K562 (cell line): ENCODE measurements at regions not wholly inside any gene's neighbourhood (a gene's known extent, or its start where the extent isn't known, plus 50 kb on each side); places are given as distances from the start of the nearest gene placed in this dataset.

Experiments
- ATAC-seq: fragments of 200-7000 bp; cut with Tn5 transposase; 3 replicates; pipeline ENCODE4 v1.9.1; 2020; ENCODE audit warnings: moderate library complexity
- BruUV-seq: library from RNA; stranded (reverse); fragments of 400-500 nt; replicated peaks from 2 replicates; lab custom pipeline; 2021; lab: Mats Ljungman, UMichigan
- CTCF ChIA-PET: fragments of 300-600 bp; formaldehyde crosslinking; extraction: SDS; loops from one replicate; lab custom pipeline; 2021; ENCODE audit warnings: low intra/inter-chr PET ratio; lab: Yijun Ruan, JAX
- POLR2A ChIA-PET: fragments of 300-600, 350-650 bp; sonication (Branson Sonifier 250); formaldehyde crosslinking; extraction: SDS; loops from one replicate; lab custom pipeline; 2021; ENCODE audit warnings: antibody characterized with exemption, inconsistent platforms; lab: Yijun Ruan, JAX
- DNase-seq, 4 experiments: peaks; one replicate each; pipeline versions ENCODE4 v3.0.0 to v3.0.0-alpha.2; 2011 to 2018; ENCODE audit warnings: low spot score in 3 of 4, mixed read lengths in 3 of 4; ENCODE audit errors: extremely low read depth in 1 of 4
- FAIRE-seq: peaks from 2 replicates; lab custom pipeline; 2011; peaks lifted over from hg19 to GRCh38; lab: Jason Lieb, UNC
- H2AFZ ChIP-seq: 2 replicates; pipeline ENCODE4 v1.6.0; 2011; ENCODE audit warnings: low read depth, low read length, control low read depth, inconsistent platforms
- H3K27ac ChIP-seq: fragments of 200-600 bp; 3 replicates; pipeline ENCODE4 v1.8.0; 2011; ENCODE audit warnings: low read depth, mild to moderate bottlenecking, control low read depth, inconsistent platforms, low read length, moderate library complexity, mixed read lengths; ENCODE audit errors: extremely low read depth
- H3K27me3 ChIP-seq, 2 experiments: fragments of 300-600 bp in 1 of 2; 2 replicates in 1 of 2; 3 replicates in 1 of 2; pipeline versions ENCODE4 v1.6.0 to v1.8.0; 2011; ENCODE audit warnings: inconsistent platforms in 2 of 2, low read length in 2 of 2, mild to moderate bottlenecking in 1 of 2, mixed read lengths in 1 of 2, moderate library complexity in 1 of 2; ENCODE audit not compliant: control insufficient read depth in 2 of 2, insufficient read depth in 2 of 2
- H3K36me3 ChIP-seq: fragments of 300-600 bp; 3 replicates; pipeline ENCODE4 v1.8.0; 2011; ENCODE audit warnings: mild to moderate bottlenecking, low read length, inconsistent platforms; ENCODE audit not compliant: control insufficient read depth, insufficient read depth
- H3K4me1 ChIP-seq, 2 experiments: fragments of 200-600 bp in 1 of 2; replicated peaks in 1 of 2; 2 replicates in 1 of 2; 3 replicates in 1 of 2; pipeline versions ENCODE4 v1.5.1 to v1.8.0; 2011; ENCODE audit warnings: inconsistent platforms in 2 of 2, low read length in 2 of 2, mild to moderate bottlenecking in 1 of 2, mixed read lengths in 1 of 2, moderate library complexity in 1 of 2; ENCODE audit not compliant: control insufficient read depth in 2 of 2, insufficient read depth in 2 of 2
- H3K4me2 ChIP-seq: 2 replicates; pipeline ENCODE4 v1.6.1; 2011; ENCODE audit warnings: low read length, control low read depth, inconsistent platforms, mixed read lengths; ENCODE audit not compliant: insufficient read depth
- H3K4me3 ChIP-seq: fragments of 200-600 bp; sonication (generic), shearing (Covaris generic); 2 replicates; pipeline ENCODE4 v1.5.1; 2016; ENCODE audit warnings: control low read depth, inconsistent platforms
- H3K79me2 ChIP-seq: fragments of 200-600 bp; 3 replicates; pipeline ENCODE4 v1.8.0; 2011; ENCODE audit warnings: low read length, inconsistent platforms; ENCODE audit not compliant: control insufficient read depth, insufficient read depth
- H3K9ac ChIP-seq, 2 experiments: 2 replicates each; pipeline versions ENCODE4 v1.6.0 to v1.6.1; 2011; ENCODE audit warnings: low read depth in 2 of 2, low read length in 2 of 2, control low read depth in 1 of 2, inconsistent platforms in 1 of 2, mild to moderate bottlenecking in 1 of 2, mixed read lengths in 1 of 2; ENCODE audit not compliant: insufficient read depth in 1 of 2
- H3K9me1 ChIP-seq: one replicate; pipeline ENCODE4 v1.6.0; 2011; ENCODE audit warnings: inconsistent platforms, mild to moderate bottlenecking, low read length, moderate library complexity; ENCODE audit not compliant: control insufficient read depth, insufficient read depth
- H3K9me3 ChIP-seq: replicated peaks from 2 replicates; pipeline ENCODE4 v1.5.1; 2011; ENCODE audit warnings: low read depth, low read length, inconsistent platforms; ENCODE audit not compliant: control insufficient read depth, insufficient read depth
- H4K20me1 ChIP-seq: replicated peaks from 2 replicates; pipeline ENCODE4 v1.6.1; 2011; ENCODE audit warnings: low read length, inconsistent platforms, mixed read lengths; ENCODE audit not compliant: control insufficient read depth, insufficient read depth
- ESRRA ChIP-seq: fragments of 450-650 bp; IDR thresholded peaks from 2 replicates; pipeline ENCODE4 v1.6.1; 2014; ENCODE audit warnings: low read depth, mild to moderate bottlenecking, moderate library complexity, borderline replicate concordance
- ESRRB ChIP-seq: fragments of 250-450 bp; sonication (Bioruptor Pico); IDR thresholded peaks from 2 replicates; pipeline ENCODE4 v1.5.0; 2020; ENCODE audit warnings: mild to moderate bottlenecking, moderate library complexity, borderline replicate concordance
- HDGF ChIP-seq: fragments of 450-650 bp; IDR thresholded peaks from 2 replicates; pipeline ENCODE4 v1.6.1; 2016
- JUND ChIP-seq, 2 experiments: IDR thresholded peaks; 2 replicates in 1 of 2; 3 replicates in 1 of 2; pipeline ENCODE4 v1.6.1; 2011; ENCODE audit warnings: borderline replicate concordance in 2 of 2, low read depth in 2 of 2, low read length in 2 of 2, improper control_type of control experiment in 1 of 2, missing biosample characterization in 1 of 2, missing genetic modification characterization in 1 of 2, missing genetic modification reagents in 1 of 2
- MCM2 ChIP-seq: fragments of 450-650 bp; IDR thresholded peaks from 2 replicates; pipeline ENCODE4 v1.6.1; 2017; ENCODE audit warnings: low read depth, mild to moderate bottlenecking
- NFRKB ChIP-seq: fragments of 450-650 bp; IDR thresholded peaks from 2 replicates; pipeline ENCODE4 v1.6.1; 2016; ENCODE audit warnings: low read depth
- RAD21 ChIP-seq, 2 experiments: fragments of 250-450 bp in 1 of 2; fragments of 450-650 bp in 1 of 2; sonication (Bioruptor Pico) in 1 of 2; formaldehyde crosslinking in 1 of 2; IDR thresholded peaks in 1 of 2; conservative IDR thresholded peaks in 1 of 2; 2 replicates each; pipeline versions ENCODE4 v1.4.0 to v1.8.0; 2020 to 2022; ENCODE audit warnings: mild to moderate bottlenecking in 2 of 2, moderate library complexity in 1 of 2
- RBM22 ChIP-seq: fragments of 200-400 bp; formaldehyde crosslinking; IDR thresholded peaks from 2 replicates; pipeline ENCODE4 v1.6.1; 2018; ENCODE audit warnings: low read length, low read depth; ENCODE audit not compliant: poor library complexity, severe bottlenecking
- U2AF1 ChIP-seq: fragments of 200-400 bp; formaldehyde crosslinking; optimal IDR thresholded peaks from 2 replicates; pipeline ENCODE3; 2017; ENCODE audit warnings: mild to moderate bottlenecking, low read depth, low read length, moderate library complexity
- XRCC3 ChIP-seq: fragments of 450-650 bp; IDR thresholded peaks from 2 replicates; pipeline ENCODE4 v1.6.1; 2017; ENCODE audit warnings: mild to moderate bottlenecking, moderate library complexity
- ZFP1 ChIP-seq: fragments of 450-650 bp; formaldehyde crosslinking; IDR thresholded peaks from 2 replicates; pipeline ENCODE4 v1.4.0; 2020; ENCODE audit warnings: mild to moderate bottlenecking, mixed read lengths
- ZNF57 ChIP-seq: fragments of 450-650 bp; formaldehyde crosslinking; IDR thresholded peaks from 2 replicates; pipeline ENCODE4 v1.4.0; 2020; ENCODE audit warnings: mild to moderate bottlenecking, moderate library complexity
- ZNF778 ChIP-seq: fragments of 450-650 bp; formaldehyde crosslinking; IDR thresholded peaks from 2 replicates; pipeline ENCODE4 v1.4.0; 2020; ENCODE audit warnings: mild to moderate bottlenecking, moderate library complexity
- WGBS: fragments of 100-300 bp; shearing (Covaris generic); methylation state at CpG from one replicate; pipeline ENCODE4 v1.1.6; 2016; ENCODE audit warnings: low coverage, mixed read lengths; ENCODE audit not compliant: insufficient coverage; ENCODE audit errors: missing lambda C conversion rate; 5-methylcytosine and 5-hydroxymethylcytosine counted together
- in situ Hi-C: fragments of 300-500 bp; cut with MboI; formaldehyde crosslinking; loops from 4 replicates; pipeline ENCODE4 v1.15.0; 2018; ENCODE audit warnings: inconsistent platforms, mixed read lengths
- intact Hi-C: fragments of 100-400 bp; cut with micrococcal nuclease; formaldehyde crosslinking; loops from 2 replicates; pipeline ENCODE4 v1.14.2; 2022
- TF ChIP-seq, protein P1 (sequence below): fragments of 450-650 bp; IDR thresholded peaks from 2 replicates; pipeline ENCODE4 v1.7.1; 2018; ENCODE audit warnings: mild to moderate bottlenecking, low read depth; ENCODE audit not compliant: partially characterized antibody
- TF ChIP-seq, protein P2 (sequence below): fragments of 450-650 bp; IDR thresholded peaks from 2 replicates; pipeline ENCODE4 v1.6.1; 2016
- TF ChIP-seq, protein P3 (sequence below): sonication (generic); formaldehyde crosslinking; IDR thresholded peaks from 2 replicates; pipeline ENCODE4 v1.8.0; 2022; ENCODE audit warnings: mild to moderate bottlenecking, missing genetic modification reagents

DNA sequence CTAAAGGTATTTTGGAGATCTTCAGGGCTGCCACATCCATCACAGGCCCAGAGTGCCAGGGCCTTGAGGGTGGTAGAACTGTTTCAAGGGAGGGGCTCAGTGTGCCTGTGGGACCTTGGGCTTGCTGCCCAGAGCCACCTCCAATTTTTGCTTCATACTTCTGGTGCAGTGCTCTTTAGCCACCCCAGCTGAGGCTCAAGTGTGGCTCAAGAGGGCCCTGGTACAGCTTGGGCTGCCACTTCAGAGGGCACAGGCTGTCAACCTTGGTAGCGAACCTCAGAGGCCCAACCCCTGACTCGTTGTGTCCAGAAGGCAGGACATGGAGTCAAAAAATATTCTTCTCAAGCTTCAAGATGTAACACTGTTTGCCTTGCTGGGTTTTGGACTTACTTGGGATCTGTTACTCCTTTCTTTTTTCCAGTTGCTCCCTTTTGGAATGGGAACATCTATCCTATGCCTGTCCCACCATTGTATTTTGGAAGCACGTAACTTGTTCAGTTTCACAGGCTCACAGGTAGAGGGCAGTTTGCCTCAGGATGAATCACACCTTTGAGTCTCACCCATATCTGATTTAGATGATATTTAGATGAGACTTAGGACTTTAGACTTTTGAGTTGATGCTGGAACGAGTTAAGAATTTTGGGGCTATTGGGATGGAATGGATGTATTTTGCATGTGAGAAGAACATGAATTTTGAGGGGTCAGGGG, 224.8 kb downstream of the RPS24 start (continued):
- TF ChIP-seq, protein P1, sequence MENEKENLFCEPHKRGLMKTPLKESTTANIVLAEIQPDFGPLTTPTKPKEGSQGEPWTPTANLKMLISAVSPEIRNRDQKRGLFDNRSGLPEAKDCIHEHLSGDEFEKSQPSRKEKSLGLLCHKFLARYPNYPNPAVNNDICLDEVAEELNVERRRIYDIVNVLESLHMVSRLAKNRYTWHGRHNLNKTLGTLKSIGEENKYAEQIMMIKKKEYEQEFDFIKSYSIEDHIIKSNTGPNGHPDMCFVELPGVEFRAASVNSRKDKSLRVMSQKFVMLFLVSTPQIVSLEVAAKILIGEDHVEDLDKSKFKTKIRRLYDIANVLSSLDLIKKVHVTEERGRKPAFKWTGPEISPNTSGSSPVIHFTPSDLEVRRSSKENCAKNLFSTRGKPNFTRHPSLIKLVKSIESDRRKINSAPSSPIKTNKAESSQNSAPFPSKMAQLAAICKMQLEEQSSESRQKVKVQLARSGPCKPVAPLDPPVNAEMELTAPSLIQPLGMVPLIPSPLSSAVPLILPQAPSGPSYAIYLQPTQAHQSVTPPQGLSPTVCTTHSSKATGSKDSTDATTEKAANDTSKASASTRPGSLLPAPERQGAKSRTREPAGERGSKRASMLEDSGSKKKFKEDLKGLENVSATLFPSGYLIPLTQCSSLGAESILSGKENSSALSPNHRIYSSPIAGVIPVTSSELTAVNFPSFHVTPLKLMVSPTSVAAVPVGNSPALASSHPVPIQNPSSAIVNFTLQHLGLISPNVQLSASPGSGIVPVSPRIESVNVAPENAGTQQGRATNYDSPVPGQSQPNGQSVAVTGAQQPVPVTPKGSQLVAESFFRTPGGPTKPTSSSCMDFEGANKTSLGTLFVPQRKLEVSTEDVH = no peak
- TF ChIP-seq RAD21 (CRISPR knock-in tag; conservative IDR thresholded peaks at IDR 0.05 in 1 of 2, IDR thresholded peaks at IDR 0.05 in 1 of 2) = no peak
- TF ChIP-seq, all 486 proteins: peak for 0

DNA sequence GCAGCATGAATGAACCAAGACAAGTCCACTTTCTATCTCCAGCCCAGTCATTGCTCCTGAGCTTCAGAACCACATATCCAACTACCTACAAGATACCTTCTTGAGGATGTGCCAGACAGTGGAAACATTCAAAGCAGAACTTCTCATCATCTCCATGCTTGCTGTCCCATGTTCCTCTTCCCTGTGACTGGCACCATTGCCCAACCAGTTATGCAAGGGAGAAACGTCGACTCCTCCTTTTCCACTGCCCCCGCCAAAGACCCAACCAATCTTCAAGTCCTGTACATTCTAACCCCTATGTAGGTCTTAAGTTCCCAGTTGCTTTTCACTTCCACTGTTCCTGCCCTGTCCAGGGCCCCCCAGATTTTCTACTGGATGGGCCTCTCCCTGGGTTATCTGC, 225.7 kb downstream of the RPS24 start:
- WGBS = 0% methylated on average over 3 of the region's 3 CpGs
- Histone ChIP-seq H3K9me1 (no peaks in the 10 kb centered on the region), H2AFZ (no peak overlapping the region), H3K4me1 (peaks cover 8 to 15% of the 10 kb centered on the region in 2 experiments; a peak in 3 of 5 replicates), H3K27ac (no peak overlapping the region), H3K79me2 (no peaks in the 10 kb centered on the region), H4K20me1 (no peaks in the 10 kb centered on the region), H3K36me3 (no peaks in the 10 kb centered on the region), H3K27me3 (peaks cover 3 to 37% of the 10 kb centered on the region in 2 experiments; a peak in 4 of 5 replicates), H3K9ac (no peak overlapping the region), H3K4me2 (no peak overlapping the region), H3K4me3 (no peak overlapping the region), H3K9me3 (no peaks in the 10 kb centered on the region)
- FAIRE-seq (no peak), DNase-seq (no peak), ATAC-seq (no peak)
- intact Hi-C loops (no loop called here), in situ Hi-C loops (no loop called here)
- CTCF ChIA-PET = no interaction called here
- POLR2A ChIA-PET = interaction anchor here (1.2 kb wide), 1 partner anchor 17 kb away, joined by 3 read pairs; no protein-coding TSS in a partner anchor
- BruUV-seq = no TSS peak
- TF ChIP-seq ZFP1 (CRISPR knock-in tag) (no peak), NFRKB (no peak), ESRRB (CRISPR knock-in tag) (no peak), HDGF (no peak), JUND (IDR thresholded peaks at IDR 0.05; ENCODE audit: borderline replicate concordance, low read depth, low read length) (no peak), JUND (tag; IDR thresholded peaks at IDR 0.05; ENCODE audit: borderline replicate concordance, low read depth, low read length) (no peak), RBM22 (no peak), ZNF778 (CRISPR knock-in tag) (no peak), ESRRA (no peak), XRCC3 (no peak), MCM2 (no peak), ZNF57 (CRISPR knock-in tag) (no peak), U2AF1 (no peak)
- TF ChIP-seq, protein P2, sequence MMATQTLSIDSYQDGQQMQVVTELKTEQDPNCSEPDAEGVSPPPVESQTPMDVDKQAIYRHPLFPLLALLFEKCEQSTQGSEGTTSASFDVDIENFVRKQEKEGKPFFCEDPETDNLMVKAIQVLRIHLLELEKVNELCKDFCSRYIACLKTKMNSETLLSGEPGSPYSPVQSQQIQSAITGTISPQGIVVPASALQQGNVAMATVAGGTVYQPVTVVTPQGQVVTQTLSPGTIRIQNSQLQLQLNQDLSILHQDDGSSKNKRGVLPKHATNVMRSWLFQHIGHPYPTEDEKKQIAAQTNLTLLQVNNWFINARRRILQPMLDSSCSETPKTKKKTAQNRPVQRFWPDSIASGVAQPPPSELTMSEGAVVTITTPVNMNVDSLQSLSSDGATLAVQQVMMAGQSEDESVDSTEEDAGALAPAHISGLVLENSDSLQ = no peak
- TF ChIP-seq, protein P3, sequence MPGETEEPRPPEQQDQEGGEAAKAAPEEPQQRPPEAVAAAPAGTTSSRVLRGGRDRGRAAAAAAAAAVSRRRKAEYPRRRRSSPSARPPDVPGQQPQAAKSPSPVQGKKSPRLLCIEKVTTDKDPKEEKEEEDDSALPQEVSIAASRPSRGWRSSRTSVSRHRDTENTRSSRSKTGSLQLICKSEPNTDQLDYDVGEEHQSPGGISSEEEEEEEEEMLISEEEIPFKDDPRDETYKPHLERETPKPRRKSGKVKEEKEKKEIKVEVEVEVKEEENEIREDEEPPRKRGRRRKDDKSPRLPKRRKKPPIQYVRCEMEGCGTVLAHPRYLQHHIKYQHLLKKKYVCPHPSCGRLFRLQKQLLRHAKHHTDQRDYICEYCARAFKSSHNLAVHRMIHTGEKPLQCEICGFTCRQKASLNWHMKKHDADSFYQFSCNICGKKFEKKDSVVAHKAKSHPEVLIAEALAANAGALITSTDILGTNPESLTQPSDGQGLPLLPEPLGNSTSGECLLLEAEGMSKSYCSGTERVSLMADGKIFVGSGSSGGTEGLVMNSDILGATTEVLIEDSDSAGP (CRISPR knock-in tag) = no peak
